ENCODE measurements at regions not wholly inside any gene's neighbourhood (a gene's known extent, or its start where the extent isn't known, plus 50 kb on each side); places are given as distances from the start of the nearest gene placed in this dataset.

DNA sequence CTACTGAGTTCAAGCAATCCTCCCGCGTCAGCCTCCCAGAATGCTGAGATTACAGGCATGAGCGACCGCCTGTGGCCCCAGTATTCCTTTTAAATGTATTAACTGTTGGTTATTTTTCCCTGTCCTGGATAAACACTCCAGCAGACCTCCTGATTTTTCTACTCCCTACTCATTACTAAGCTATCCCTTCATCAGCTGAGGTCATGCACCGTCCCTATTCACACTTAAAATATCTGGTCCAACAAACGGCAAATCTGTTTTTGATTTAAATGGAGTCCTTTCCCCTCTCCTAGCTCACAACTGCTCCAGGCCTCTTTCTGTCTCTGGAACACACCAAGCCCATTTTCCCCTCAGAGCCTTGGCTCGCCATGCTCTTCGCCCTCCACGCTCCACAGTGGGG, 1003.3 kb upstream of the TMEM132C start:
- Mint-ChIP-seq H3K27ac (no peak overlapping the region), H3K9me3 (peaks cover 2% of the 10 kb centered on the region), H3K4me3 (no peak overlapping the region), H3K36me3 (ENCODE audit: low read depth) (no peaks in the 10 kb centered on the region), H3K27me3 (no peaks in the 10 kb centered on the region), H3K4me1 (no peaks in the 10 kb centered on the region)
- DNase-seq (no peak), ATAC-seq (ENCODE audit: low read depth) (no peak)
- intact Hi-C loops (cut with micrococcal nuclease): no loop called here
- ChIA-PET POLR2A (no interaction called here), CTCF (no interaction called here)
- TF ChIP-seq, protein P1, sequence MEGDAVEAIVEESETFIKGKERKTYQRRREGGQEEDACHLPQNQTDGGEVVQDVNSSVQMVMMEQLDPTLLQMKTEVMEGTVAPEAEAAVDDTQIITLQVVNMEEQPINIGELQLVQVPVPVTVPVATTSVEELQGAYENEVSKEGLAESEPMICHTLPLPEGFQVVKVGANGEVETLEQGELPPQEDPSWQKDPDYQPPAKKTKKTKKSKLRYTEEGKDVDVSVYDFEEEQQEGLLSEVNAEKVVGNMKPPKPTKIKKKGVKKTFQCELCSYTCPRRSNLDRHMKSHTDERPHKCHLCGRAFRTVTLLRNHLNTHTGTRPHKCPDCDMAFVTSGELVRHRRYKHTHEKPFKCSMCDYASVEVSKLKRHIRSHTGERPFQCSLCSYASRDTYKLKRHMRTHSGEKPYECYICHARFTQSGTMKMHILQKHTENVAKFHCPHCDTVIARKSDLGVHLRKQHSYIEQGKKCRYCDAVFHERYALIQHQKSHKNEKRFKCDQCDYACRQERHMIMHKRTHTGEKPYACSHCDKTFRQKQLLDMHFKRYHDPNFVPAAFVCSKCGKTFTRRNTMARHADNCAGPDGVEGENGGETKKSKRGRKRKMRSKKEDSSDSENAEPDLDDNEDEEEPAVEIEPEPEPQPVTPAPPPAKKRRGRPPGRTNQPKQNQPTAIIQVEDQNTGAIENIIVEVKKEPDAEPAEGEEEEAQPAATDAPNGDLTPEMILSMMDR (IDR thresholded peaks at IDR 0.05): no peak

DNA sequence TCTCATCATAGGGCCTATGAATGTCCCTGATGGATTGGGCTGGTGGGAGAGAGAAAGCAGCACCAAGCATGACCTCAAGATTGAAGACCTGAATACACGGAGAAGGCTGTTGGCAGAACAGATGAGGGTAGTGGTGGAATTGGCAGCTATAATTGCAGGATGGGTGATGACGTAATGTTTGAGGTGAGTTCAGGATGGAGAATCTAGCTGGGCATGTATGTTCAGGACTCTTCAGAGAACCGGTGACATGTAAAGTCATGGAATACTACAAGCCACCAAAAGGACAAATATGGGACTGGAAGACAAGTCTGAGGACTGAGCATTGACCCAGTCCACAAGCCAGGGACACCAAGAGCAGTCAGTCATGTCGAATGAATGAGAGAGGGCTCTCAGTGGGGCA, 999.8 kb upstream of the TMEM132C start:
- ChIA-PET CTCF (no interaction called here), POLR2A (no interaction called here)
- Mint-ChIP-seq H3K27me3 (no peaks in the 10 kb centered on the region), H3K36me3 (ENCODE audit: low read depth) (no peaks in the 10 kb centered on the region), H3K9me3 (peaks cover 2% of the 10 kb centered on the region), H3K27ac (no peak overlapping the region), H3K4me1 (no peaks in the 10 kb centered on the region), H3K4me3 (no peak overlapping the region)
- TF ChIP-seq, protein P1 (IDR thresholded peaks at IDR 0.05): no peak
- intact Hi-C loops (cut with micrococcal nuclease): no loop called here
- no peak for ATAC-seq (ENCODE audit: low read depth)
- no peak for DNase-seq

DNA sequence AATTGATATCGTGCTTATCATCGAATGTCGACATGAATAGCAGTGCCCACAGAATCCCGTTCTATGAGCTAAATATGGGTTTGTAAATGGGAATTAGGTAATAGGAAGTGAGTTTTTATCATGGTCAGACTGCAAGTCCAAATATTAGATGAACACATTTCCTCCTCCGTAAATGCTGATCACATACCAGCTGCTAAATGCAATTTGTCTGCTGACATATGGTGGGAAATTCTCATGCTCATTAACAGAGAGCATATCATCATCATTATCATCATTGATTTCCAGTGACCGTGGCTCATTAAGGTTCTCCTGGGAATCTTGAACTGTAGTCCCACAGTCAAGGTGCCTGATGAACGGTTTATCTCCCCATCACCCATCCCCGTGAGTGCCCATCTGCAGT, 998.8 kb upstream of the TMEM132C start:
- ATAC-seq (ENCODE audit: low read depth): no peak
- Mint-ChIP-seq H3K9me3 (peaks cover 2% of the 10 kb centered on the region), H3K36me3 (ENCODE audit: low read depth) (no peaks in the 10 kb centered on the region), H3K4me3 (no peak overlapping the region), H3K27ac (no peak overlapping the region), H3K27me3 (no peaks in the 10 kb centered on the region), H3K4me1 (no peaks in the 10 kb centered on the region)
- CTCF ChIA-PET: no interaction called here
- DNase-seq: no peak
- intact Hi-C loops (cut with micrococcal nuclease): no loop called here
- POLR2A ChIA-PET: no interaction called here
- TF ChIP-seq, protein P1 (IDR thresholded peaks at IDR 0.05): no peak

DNA sequence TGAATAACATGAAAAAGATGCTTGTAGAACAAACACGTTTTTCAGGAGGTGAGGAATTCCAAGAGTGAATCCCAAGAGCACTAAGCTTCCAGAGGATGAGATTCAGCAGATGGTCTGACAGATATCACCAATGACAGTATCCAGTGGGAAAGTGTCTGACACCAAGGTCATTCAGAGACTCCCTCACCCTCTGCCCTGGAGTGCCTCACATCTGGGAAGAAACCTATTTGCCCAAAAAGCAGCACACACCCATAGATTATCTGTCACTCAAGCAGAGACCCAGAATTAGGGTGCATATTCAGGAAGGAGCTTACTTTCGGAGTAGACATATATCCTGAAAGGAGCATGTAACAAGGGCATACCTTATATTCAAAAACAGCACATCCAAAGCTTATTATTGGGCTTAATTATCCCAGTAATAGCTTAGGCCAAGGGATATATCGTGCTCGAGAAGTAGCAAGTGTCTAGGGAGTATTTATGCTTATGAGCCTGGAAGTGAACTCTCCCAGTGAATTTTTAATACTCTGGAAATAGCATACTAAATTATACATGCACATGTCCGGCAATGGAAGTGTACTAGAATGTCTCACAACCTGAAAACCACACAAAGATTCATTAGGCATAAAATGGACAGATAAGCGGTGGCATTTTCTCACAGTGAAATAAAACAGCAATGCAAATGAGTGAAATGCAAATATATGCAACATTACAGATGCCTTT, 998.1 kb upstream of the TMEM132C start:
- Mint-ChIP-seq H3K27me3 (no peaks in the 10 kb centered on the region), H3K9me3 (peaks cover 2% of the 10 kb centered on the region), H3K36me3 (ENCODE audit: low read depth) (no peaks in the 10 kb centered on the region), H3K27ac (no peak overlapping the region), H3K4me3 (no peak overlapping the region), H3K4me1 (no peaks in the 10 kb centered on the region)
- intact Hi-C loops (cut with micrococcal nuclease): no loop called here
- TF ChIP-seq, protein P1 (IDR thresholded peaks at IDR 0.05): no peak
- DNase-seq (no peak), ATAC-seq (ENCODE audit: low read depth) (no peak)
- ChIA-PET POLR2A (no interaction called here), CTCF (no interaction called here)

DNA sequence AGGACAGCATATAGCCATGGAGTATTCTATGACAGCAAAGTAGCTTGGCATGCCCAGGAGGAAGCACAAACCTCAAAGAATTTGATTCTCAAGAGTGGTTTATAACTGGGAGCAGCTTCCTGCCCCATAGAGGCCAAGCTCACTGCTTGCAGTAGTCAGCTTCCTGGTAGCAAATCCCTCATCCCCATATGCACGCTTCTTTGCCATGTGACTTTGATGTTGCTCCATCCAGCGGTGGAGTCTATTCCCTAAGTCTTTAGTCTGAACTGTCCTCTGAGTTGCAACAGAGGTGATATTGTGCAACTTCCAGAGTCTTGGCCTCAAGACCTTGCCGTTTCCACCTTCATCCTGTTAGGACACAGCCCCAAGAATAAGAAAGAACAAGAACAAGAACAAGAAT, 996.8 kb upstream of the TMEM132C start:
- POLR2A ChIA-PET: no interaction called here
- CTCF ChIA-PET: interaction anchor here (1.0 kb wide), 1 partner anchor 10 kb away, joined by 3 read pairs; no protein-coding TSS in a partner anchor
- TF ChIP-seq, protein P1 (IDR thresholded peaks at IDR 0.05): no peak
- H3K9me3 Mint-ChIP-seq: no peaks in the 10 kb centered on the region
- no peaks in the 10 kb centered on the region for H3K27me3 Mint-ChIP-seq
- no peak overlapping the region for H3K27ac Mint-ChIP-seq
- intact Hi-C loops (cut with micrococcal nuclease): no loop called here
- no peaks in the 10 kb centered on the region for H3K36me3 Mint-ChIP-seq (ENCODE audit: low read depth)
- no peak for DNase-seq
- H3K4me3 Mint-ChIP-seq: no peak overlapping the region
- ATAC-seq (ENCODE audit: low read depth): no peak
- no peaks in the 10 kb centered on the region for H3K4me1 Mint-ChIP-seq

Measured in activated B cell treated with CpG ODN at 0.5 μM for 24 hours (primary cell).